ENCODE measurements at regions not wholly inside any gene's neighbourhood (a gene's known extent, or its start where the extent isn't known, plus 50 kb on each side); places are given as distances from the start of the nearest gene placed in this dataset.

- TF ChIP-seq HBP1 (CRISPR knock-in tag; IDR thresholded peaks at IDR 0.05): no peak
Observed at GRCh38 chr2:183408562-183408961, 284.3 kb downstream of the NUP35 start (continued).

- no peaks in the 10 kb centered on the region for H4K20me1 ChIP-seq (replicated peaks; ENCODE audit: control insufficient read depth, insufficient read depth, low read length)
- H3K9me3 ChIP-seq (replicated peaks; ENCODE audit: control insufficient read depth, insufficient read depth, low read depth, low read length): peaks cover 1% of the 10 kb centered on the region; the same call in 1 of the 2 replicates
- H3K27me3 ChIP-seq (ENCODE audit: control insufficient read depth in 2 of 2, insufficient read depth in 2 of 2, low read length in 2 of 2): no peaks in the 10 kb centered on the region
- no peaks in the 10 kb centered on the region for H3K36me3 ChIP-seq (ENCODE audit: control insufficient read depth, insufficient read depth, low read length)
- H3K9ac ChIP-seq (ENCODE audit: insufficient read depth in 1 of 2, low read depth in 2 of 2, low read length in 2 of 2): no peak overlapping the region
- intact Hi-C loops (cut with micrococcal nuclease) (no loop called here), in situ Hi-C loops (cut with MboI) (no loop called here)
- no peak for ATAC-seq
- no peaks in the 10 kb centered on the region for H3K9me1 ChIP-seq (ENCODE audit: control insufficient read depth, insufficient read depth, low read length)
- H3K4me1 ChIP-seq (replicated peaks in 1 of 2; ENCODE audit: control insufficient read depth in 2 of 2, insufficient read depth in 2 of 2, low read length in 2 of 2): no peaks in the 10 kb centered on the region
- no peak overlapping the region for H2AFZ ChIP-seq (ENCODE audit: low read depth, low read length)
- H3K4me3 ChIP-seq: no peak overlapping the region
- no peaks in the 10 kb centered on the region for H3K79me2 ChIP-seq (ENCODE audit: control insufficient read depth, insufficient read depth, low read length)
- ChIA-PET POLR2A (no interaction called here), CTCF (ENCODE audit: low intra/inter-chr PET ratio) (no interaction called here)
- BruUV-seq (replicated peaks): no TSS peak
- no peak for DNase-seq (ENCODE audit: extremely low read depth in 1 of 4, low spot score in 3 of 4)
- no peak for FAIRE-seq
- no peak overlapping the region for H3K27ac ChIP-seq (ENCODE audit: extremely low read depth, low read depth, low read length)
- H3K4me2 ChIP-seq (ENCODE audit: insufficient read depth, low read length): no peak overlapping the region
- TF ChIP-seq POLR3G (IDR thresholded peaks at IDR 0.05; ENCODE audit: extremely low read depth, insufficient read length, insufficient replicate concordance): no peak
- TF ChIP-seq BRD9 (IDR thresholded peaks at IDR 0.05; ENCODE audit: low read depth, partially characterized antibody): no peak
Observed at GRCh38 chr2:183409662-183410061, 285.4 kb downstream of the NUP35 start.

GRCh38 chr2:183416753-183417152 lies 292.5 kb downstream of the NUP35 start:
- DNase-seq (ENCODE audit: extremely low read depth in 1 of 4, low spot score in 3 of 4) (no peak), FAIRE-seq (no peak), ATAC-seq (no peak)
- WGBS (ENCODE audit: insufficient coverage, low coverage, missing lambda C conversion rate): 0% methylated on average over 4 of the region's 4 CpGs
- Histone ChIP-seq H3K9me1 (ENCODE audit: control insufficient read depth, insufficient read depth, low read length) (no peaks in the 10 kb centered on the region), H3K36me3 (ENCODE audit: control insufficient read depth, insufficient read depth, low read length) (no peaks in the 10 kb centered on the region), H3K4me1 (replicated peaks in 1 of 2; ENCODE audit: control insufficient read depth in 2 of 2, insufficient read depth in 2 of 2, low read length in 2 of 2) (no peaks in the 10 kb centered on the region), H3K27me3 (ENCODE audit: control insufficient read depth in 2 of 2, insufficient read depth in 2 of 2, low read length in 2 of 2) (no peaks in the 10 kb centered on the region), H3K9me3 (replicated peaks; ENCODE audit: control insufficient read depth, insufficient read depth, low read depth, low read length) (peaks cover 3% of the 10 kb centered on the region; the same call in 1 of the 2 replicates), H4K20me1 (replicated peaks; ENCODE audit: control insufficient read depth, insufficient read depth, low read length) (no peaks in the 10 kb centered on the region), H3K79me2 (ENCODE audit: control insufficient read depth, insufficient read depth, low read length) (no peaks in the 10 kb centered on the region), H3K27ac (ENCODE audit: extremely low read depth, low read depth, low read length) (no peak overlapping the region), H3K9ac (ENCODE audit: insufficient read depth in 1 of 2, low read depth in 2 of 2, low read length in 2 of 2) (no peak overlapping the region), H2AFZ (ENCODE audit: low read depth, low read length) (no peak overlapping the region), H3K4me3 (no peak overlapping the region), H3K4me2 (ENCODE audit: insufficient read depth, low read length) (no peak overlapping the region)
- in situ Hi-C loops (cut with MboI) (no loop called here), intact Hi-C loops (cut with micrococcal nuclease) (no loop called here)
- BruUV-seq (replicated peaks): no TSS peak
- no peak for TF ChIP-seq IFI16 (CRISPR knock-in tag; IDR thresholded peaks at IDR 0.05)
- no peak for TF ChIP-seq PCBP1 (IDR thresholded peaks at IDR 0.05; ENCODE audit: low read depth, low read length, poor library complexity, severe bottlenecking)
- no peak for TF ChIP-seq ZNF398 (CRISPR knock-in tag; IDR thresholded peaks at IDR 0.05)
- CTCF ChIA-PET (ENCODE audit: low intra/inter-chr PET ratio): no interaction called here
- POLR2A ChIA-PET: no interaction called here
